Panc1 (cell line): ENCODE measurements at regions not wholly inside any gene's neighbourhood (a gene's known extent, or its start where the extent isn't known, plus 50 kb on each side); places are given as distances from the start of the nearest gene placed in this dataset.

Experiments
- ATAC-seq: fragments of 200-7000 bp; cut with Tn5 transposase; 2 replicates; pipeline ENCODE4 v1.9.1; 2020; ENCODE audit warnings: mild to moderate bottlenecking, moderate library complexity
- BruUV-seq: library from RNA; stranded (reverse); fragments of 400-500 nt; replicated peaks from 2 replicates; lab custom pipeline; 2021; lab: Mats Ljungman, UMichigan
- CTCF ChIA-PET: fragments of 300-600 bp; sonication (Branson Sonifier 250); formaldehyde crosslinking; loops from one replicate; lab custom pipeline; 2022; ENCODE audit warnings: antibody characterized with exemption; lab: Charles Lee
- POLR2A ChIA-PET: fragments of 300-600 bp; sonication (Branson Sonifier 250); formaldehyde crosslinking; loops from one replicate; lab custom pipeline; 2022; ENCODE audit warnings: antibody characterized with exemption; lab: Charles Lee
- DNase-seq: peaks from one replicate; pipeline ENCODE4 v3.0.0-alpha.2; 2010; ENCODE audit warnings: low read depth, low spot score
- H3K27ac ChIP-seq: 2 replicates; pipeline ENCODE4 v1.5.1; 2011; ENCODE audit warnings: mild to moderate bottlenecking, low read length, inconsistent platforms
- H3K27me3 ChIP-seq: fragments of 200-500 bp; sonication (Bioruptor generic); 2 replicates; pipeline ENCODE4 v1.6.0; 2014; ENCODE audit warnings: low read length, inconsistent platforms; ENCODE audit not compliant: control insufficient read depth, insufficient read depth
- H3K36me3 ChIP-seq: fragments of 200-500 bp; sonication (Bioruptor generic); 2 replicates; pipeline ENCODE4 v1.5.1; 2014; ENCODE audit warnings: inconsistent platforms, mild to moderate bottlenecking, low read length, moderate library complexity; ENCODE audit not compliant: control insufficient read depth, insufficient read depth
- H3K4me1 ChIP-seq: 2 replicates; pipeline ENCODE4 v1.5.1; 2011; ENCODE audit warnings: inconsistent platforms, mild to moderate bottlenecking, low read length, moderate library complexity; ENCODE audit not compliant: control insufficient read depth, insufficient read depth
- H3K4me3 ChIP-seq, 2 experiments: 2 replicates each; pipeline ENCODE4 v1.5.1; 2011 to 2012; ENCODE audit warnings: low read depth in 2 of 2, low read length in 2 of 2, mild to moderate bottlenecking in 2 of 2, inconsistent platforms in 1 of 2, moderate library complexity in 1 of 2
- H3K9me3 ChIP-seq: fragments of 200-500 bp; sonication (Bioruptor generic); 2 replicates; pipeline ENCODE4 v1.5.1; 2014; ENCODE audit warnings: low read depth, mild to moderate bottlenecking, inconsistent platforms, low read length, moderate library complexity; ENCODE audit not compliant: control insufficient read depth, insufficient read depth
- CTCF ChIP-seq: fragments of 450-650 bp; IDR thresholded peaks from 2 replicates; pipeline ENCODE4 v1.5.1; 2017; ENCODE audit warnings: mild to moderate bottlenecking
- POLR2AphosphoS5 ChIP-seq: IDR thresholded peaks from 2 replicates; pipeline ENCODE4 v1.6.1; 2012; ENCODE audit warnings: mild to moderate bottlenecking, low read depth, low read length, moderate library complexity
- REST ChIP-seq, 2 experiments: IDR thresholded peaks; 2 replicates each; pipeline ENCODE4 v1.6.1; 2011 to 2012; ENCODE audit warnings: low read depth in 2 of 2, control low read depth in 1 of 2, low read length in 1 of 2, mild to moderate bottlenecking in 1 of 2, moderate library complexity in 1 of 2; ENCODE audit not compliant: insufficient read depth in 1 of 2
- SIN3A ChIP-seq: IDR thresholded peaks from 2 replicates; pipeline ENCODE4 v1.6.1; 2012; ENCODE audit warnings: low read depth, mild to moderate bottlenecking, low read length, moderate library complexity, borderline replicate concordance; ENCODE audit not compliant: insufficient read depth
- TCF7L2 ChIP-seq: IDR thresholded peaks from 2 replicates; pipeline ENCODE4 v1.6.1; 2011; ENCODE audit warnings: mild to moderate bottlenecking, low read depth, low read length, inconsistent platforms
- in situ Hi-C: cut with HindIII; loops from 2 replicates; pipeline ENCODE4 v1.10.0; 2016; ENCODE audit warnings: low sequenced_read_pairs, low pct_unique_long_range_greater_than_20kb
- intact Hi-C: fragments of 100-400 bp; cut with micrococcal nuclease; formaldehyde crosslinking; loops from one replicate; pipeline ENCODE4 v1.10.0; 2022; ENCODE audit not compliant: unreplicated experiment

DNA sequence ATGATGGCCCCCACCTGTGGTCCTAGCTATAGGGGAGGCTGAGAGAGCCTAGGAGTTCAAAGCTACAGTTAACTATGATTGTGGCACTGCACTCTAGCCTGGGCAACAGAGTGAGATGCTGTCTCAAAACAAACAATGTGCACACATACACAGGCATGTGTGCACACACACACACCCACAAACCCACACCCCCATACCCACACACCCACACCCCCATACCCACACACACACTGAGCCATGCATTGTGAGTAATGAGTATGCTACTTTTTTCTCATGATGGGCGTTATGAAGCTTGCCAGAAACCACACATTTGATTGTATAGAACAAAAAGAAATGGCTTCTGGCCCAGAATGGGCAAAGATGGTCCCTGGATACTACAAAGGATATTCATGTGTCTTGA, 691.1 kb downstream of the SLC4A3 start:
- intact Hi-C loops = no loop called here
- Histone ChIP-seq H3K27ac (no peak overlapping the region), H3K9me3 (no peaks in the 10 kb centered on the region), H3K4me3 (no peak overlapping the region), H3K4me1 (no peaks in the 10 kb centered on the region), H3K27me3 (no peaks in the 10 kb centered on the region), H3K36me3 (no peaks in the 10 kb centered on the region)
- ATAC-seq = no peak
- DNase-seq = no peak
- no TSS peak for BruUV-seq
- CTCF ChIA-PET = no interaction called here
- in situ Hi-C loops = no loop called here
- POLR2A ChIA-PET = no interaction called here
- no peak for TF ChIP-seq REST (IDR thresholded peaks at IDR 0.05; ENCODE audit: insufficient read depth in 1 of 2, low read depth in 2 of 2, low read length in 1 of 2)
- no peak for TF ChIP-seq CTCF
- TF ChIP-seq SIN3A = no peak
- no peak for TF ChIP-seq TCF7L2
- TF ChIP-seq POLR2AphosphoS5 = no peak

- Histone ChIP-seq H3K27me3 (no peaks in the 10 kb centered on the region), H3K36me3 (no peaks in the 10 kb centered on the region), H3K4me1 (no peaks in the 10 kb centered on the region), H3K4me3 (no peak overlapping the region), H3K9me3 (no peaks in the 10 kb centered on the region), H3K27ac (no peak overlapping the region)
- ATAC-seq (no peak), DNase-seq (no peak)
- POLR2A ChIA-PET = no interaction called here
- CTCF ChIA-PET = no interaction called here
- intact Hi-C loops = no loop called here
- no TSS peak for BruUV-seq
- in situ Hi-C loops = no loop called here
- TF ChIP-seq TCF7L2 (no peak), SIN3A (no peak), POLR2AphosphoS5 (no peak), REST (IDR thresholded peaks at IDR 0.05; ENCODE audit: insufficient read depth in 1 of 2, low read depth in 2 of 2, low read length in 1 of 2) (no peak), CTCF (no peak)
These were observed 692.9 kb downstream of the SLC4A3 start for GRCh38 chr2:220320326-220320725.
